Esophagus (tissue), 2 donors: ENCODE measurements at regions not wholly inside any gene's neighbourhood (a gene's known extent, or its start where the extent isn't known, plus 50 kb on each side); places are given as distances from the start of the nearest gene placed in this dataset.
A peak's percentile ranks its signal among the peaks of the same experiment; 100 is the strongest.

ENCODE experiments used
- H3K27ac ChIP-seq, 2 donors: one replicate each; pipeline ENCODE4 v1.5.1; 2013; ENCODE audit warnings: low read depth in 2 of 2, mild to moderate bottlenecking in 2 of 2, inconsistent platforms in 1 of 2, low read length in 1 of 2, moderate library complexity in 1 of 2
- H3K27me3 ChIP-seq, 2 donors: one replicate each; pipeline ENCODE4 v1.6.1; 2013; ENCODE audit warnings: low read length in 2 of 2, control low read depth in 1 of 2, mild to moderate bottlenecking in 1 of 2; ENCODE audit not compliant: insufficient read depth in 2 of 2, control insufficient read depth in 1 of 2
- H3K36me3 ChIP-seq, 2 donors: one replicate each; pipeline ENCODE4 v1.6.1; 2013; ENCODE audit warnings: low read length in 1 of 2; ENCODE audit not compliant: control insufficient read depth in 2 of 2, insufficient read depth in 2 of 2
- H3K4me1 ChIP-seq, 2 donors: one replicate each; pipeline ENCODE4 v1.6.1; 2013; ENCODE audit warnings: low read length in 1 of 2; ENCODE audit not compliant: control insufficient read depth in 2 of 2, insufficient read depth in 2 of 2
- H3K4me3 ChIP-seq, 2 donors: one replicate each; pipeline ENCODE4 v1.5.1; 2013; ENCODE audit warnings: low read length in 2 of 2, mild to moderate bottlenecking in 2 of 2, low read depth in 1 of 2, moderate library complexity in 1 of 2
- H3K9me3 ChIP-seq, 2 donors: one replicate each; pipeline ENCODE4 v1.6.1; 2013; ENCODE audit warnings: mild to moderate bottlenecking in 2 of 2, low read depth in 1 of 2, low read length in 1 of 2, moderate library complexity in 1 of 2; ENCODE audit not compliant: control insufficient read depth in 2 of 2, insufficient read depth in 1 of 2
- WGBS, 2 donors: extraction: QIAGEN DNeasy Blood & Tissue Kit; methylation state at CpG; one replicate each; pipeline ENCODE4 v1.1.7; 2013; 5-methylcytosine and 5-hydroxymethylcytosine counted together
- donor health status: healthy with polysubstance abuse.
- donor health status: Bipolar disorder and iron deficiency.

GRCh38 chr11:79686703-79687419 lies 246.0 kb upstream of the TENM4 start:
- H3K4me1 ChIP-seq = peaks cover 0 to 2% of the 10 kb centered on the region in 2 donors
- H3K9me3 ChIP-seq = no peaks in the 10 kb centered on the region
- H3K36me3 ChIP-seq = no peaks in the 10 kb centered on the region
- WGBS, 2 donors = 76% methylated on average over 5 of the region's 5 CpGs
- no peak overlapping the region for H3K27ac ChIP-seq
- H3K4me3 ChIP-seq = no peak overlapping the region
- H3K27me3 ChIP-seq = peaks cover 0 to 3% of the 10 kb centered on the region in 2 donors

GRCh38 chr11:79683930-79684329 lies 243.1 kb upstream of the TENM4 start:
- Histone ChIP-seq H3K4me3 (no peak overlapping the region), H3K9me3 (no peaks in the 10 kb centered on the region), H3K27ac (no peak overlapping the region), H3K27me3 (peaks cover 0 to 6% of the 10 kb centered on the region in 2 donors), H3K4me1 (no peaks in the 10 kb centered on the region), H3K36me3 (no peaks in the 10 kb centered on the region)
- WGBS, 2 donors = 68 to 73% methylated on average over 1 of the region's 1 CpG

GRCh38 chr11:79678780-79679452 lies 238.1 kb upstream of the TENM4 start:
- 27 to 30% methylated on average over 5 of the region's 5 CpGs for WGBS, 2 donors
- no peak overlapping the region for H3K4me3 ChIP-seq
- no peaks in the 10 kb centered on the region for H3K36me3 ChIP-seq
- H3K9me3 ChIP-seq = no peaks in the 10 kb centered on the region
- no peak overlapping the region for H3K27ac ChIP-seq
- H3K27me3 ChIP-seq = peaks cover 0 to 3% of the 10 kb centered on the region in 2 donors
- no peaks in the 10 kb centered on the region for H3K4me1 ChIP-seq

GRCh38 chr11:79676396-79676795 lies 235.6 kb upstream of the TENM4 start:
- H3K36me3 ChIP-seq = no peaks in the 10 kb centered on the region
- H3K4me3 ChIP-seq = no peak overlapping the region
- no peak overlapping the region for H3K27ac ChIP-seq
- H3K4me1 ChIP-seq = no peaks in the 10 kb centered on the region
- peaks cover 0 to 3% of the 10 kb centered on the region in 2 donors for H3K27me3 ChIP-seq
- no peaks in the 10 kb centered on the region for H3K9me3 ChIP-seq
- WGBS, 2 donors = 40 to 45% methylated on average over 2 of the region's 2 CpGs

- WGBS, 2 donors = 46 to 58% methylated on average over 2 of the region's 2 CpGs
- peaks cover 0 to 3% of the 10 kb centered on the region in 2 donors for H3K27me3 ChIP-seq
- no peak overlapping the region for H3K27ac ChIP-seq
- no peaks in the 10 kb centered on the region for H3K9me3 ChIP-seq
- H3K36me3 ChIP-seq = no peaks in the 10 kb centered on the region
- H3K4me3 ChIP-seq = no peak overlapping the region
- peaks cover 0 to 2% of the 10 kb centered on the region in 2 donors for H3K4me1 ChIP-seq
Observed at GRCh38 chr11:79675081-79675480, 234.3 kb upstream of the TENM4 start.

GRCh38 chr11:79672786-79673185 lies 232.0 kb upstream of the TENM4 start:
- Histone ChIP-seq H3K4me3 (no peak overlapping the region), H3K9me3 (no peaks in the 10 kb centered on the region), H3K27ac (no peak overlapping the region), H3K36me3 (no peaks in the 10 kb centered on the region), H3K4me1 (peaks cover 0 to 2% of the 10 kb centered on the region in 2 donors), H3K27me3 (no peaks in the 10 kb centered on the region)
- WGBS, 2 donors = 78 to 86% methylated on average over 1 of the region's 1 CpG

- H3K27me3 ChIP-seq = no peaks in the 10 kb centered on the region
- H3K4me3 ChIP-seq = no peak overlapping the region
- no peak overlapping the region for H3K27ac ChIP-seq
- H3K9me3 ChIP-seq = no peaks in the 10 kb centered on the region
- no peaks in the 10 kb centered on the region for H3K36me3 ChIP-seq
- 45 to 60% methylated on average over 3 of the region's 3 CpGs for WGBS, 2 donors
- peaks cover 0 to 11% of the 10 kb centered on the region in 2 donors for H3K4me1 ChIP-seq
Observed at GRCh38 chr11:79671401-79671800, 230.6 kb upstream of the TENM4 start.

- 36% methylated on average over 3 of the region's 3 CpGs for WGBS, 2 donors
- Histone ChIP-seq H3K9me3 (no peaks in the 10 kb centered on the region), H3K27ac (peak overlapping the region in 1 of 2 donors; percentile 78), H3K4me1 (peaks cover 0 to 11% of the 10 kb centered on the region in 2 donors), H3K27me3 (no peaks in the 10 kb centered on the region), H3K36me3 (no peaks in the 10 kb centered on the region), H3K4me3 (no peak overlapping the region)
Observed at GRCh38 chr11:79670882-79671281, 230.1 kb upstream of the TENM4 start.

GRCh38 chr11:79668575-79668974 lies 227.7 kb upstream of the TENM4 start:
- Histone ChIP-seq H3K4me1 (peaks cover 0 to 11% of the 10 kb centered on the region in 2 donors), H3K4me3 (no peak overlapping the region), H3K27ac (no peak overlapping the region), H3K27me3 (no peaks in the 10 kb centered on the region), H3K9me3 (no peaks in the 10 kb centered on the region), H3K36me3 (no peaks in the 10 kb centered on the region)
- WGBS, 2 donors = 64 to 75% methylated on average over 4 of the region's 4 CpGs

GRCh38 chr11:79667380-79667779 lies 226.6 kb upstream of the TENM4 start:
- WGBS, 2 donors = 48 to 66% methylated on average over 4 of the region's 4 CpGs
- H3K27ac ChIP-seq = peak overlapping the region in 1 of 2 donors; percentile 21

More at GRCh38 chr11:79667380-79667779, 226.6 kb upstream of the TENM4 start:
- Histone ChIP-seq H3K9me3 (no peaks in the 10 kb centered on the region), H3K4me1 (peaks cover 0 to 11% of the 10 kb centered on the region in 2 donors), H3K4me3 (no peak overlapping the region), H3K36me3 (no peaks in the 10 kb centered on the region), H3K27me3 (no peaks in the 10 kb centered on the region)
